ENCODE measurements at regions not wholly inside any gene's neighbourhood (a gene's known extent, or its start where the extent isn't known, plus 50 kb on each side); places are given as distances from the start of the nearest gene placed in this dataset.

DNA sequence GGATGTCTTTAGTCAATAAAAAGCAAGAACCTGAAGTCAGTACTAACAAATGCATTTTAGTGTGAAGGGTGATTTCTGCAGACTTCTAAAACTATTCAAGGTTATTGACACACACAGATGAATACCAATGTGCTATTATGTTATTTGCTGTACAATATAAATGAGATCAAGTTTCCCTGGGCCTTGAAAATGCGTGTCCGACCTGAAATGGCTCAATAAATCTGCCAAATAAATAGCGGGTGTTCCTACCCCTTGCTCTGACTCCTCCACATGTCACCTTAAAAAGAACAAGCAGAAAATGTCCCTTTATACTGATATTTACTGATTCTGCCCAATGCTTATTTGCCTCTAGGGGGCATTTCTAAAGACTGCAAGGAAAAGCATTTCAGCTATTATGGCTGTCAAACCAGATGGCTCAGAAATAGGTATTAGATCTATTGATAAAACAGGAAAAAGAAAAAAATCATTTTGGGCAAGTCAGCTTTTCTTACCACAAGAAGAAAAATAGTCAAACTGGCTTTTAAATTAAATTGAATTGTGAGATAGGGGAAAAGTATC is 367.3 kb upstream of the KITLG start (continued):
- TF ChIP-seq, protein P1, sequence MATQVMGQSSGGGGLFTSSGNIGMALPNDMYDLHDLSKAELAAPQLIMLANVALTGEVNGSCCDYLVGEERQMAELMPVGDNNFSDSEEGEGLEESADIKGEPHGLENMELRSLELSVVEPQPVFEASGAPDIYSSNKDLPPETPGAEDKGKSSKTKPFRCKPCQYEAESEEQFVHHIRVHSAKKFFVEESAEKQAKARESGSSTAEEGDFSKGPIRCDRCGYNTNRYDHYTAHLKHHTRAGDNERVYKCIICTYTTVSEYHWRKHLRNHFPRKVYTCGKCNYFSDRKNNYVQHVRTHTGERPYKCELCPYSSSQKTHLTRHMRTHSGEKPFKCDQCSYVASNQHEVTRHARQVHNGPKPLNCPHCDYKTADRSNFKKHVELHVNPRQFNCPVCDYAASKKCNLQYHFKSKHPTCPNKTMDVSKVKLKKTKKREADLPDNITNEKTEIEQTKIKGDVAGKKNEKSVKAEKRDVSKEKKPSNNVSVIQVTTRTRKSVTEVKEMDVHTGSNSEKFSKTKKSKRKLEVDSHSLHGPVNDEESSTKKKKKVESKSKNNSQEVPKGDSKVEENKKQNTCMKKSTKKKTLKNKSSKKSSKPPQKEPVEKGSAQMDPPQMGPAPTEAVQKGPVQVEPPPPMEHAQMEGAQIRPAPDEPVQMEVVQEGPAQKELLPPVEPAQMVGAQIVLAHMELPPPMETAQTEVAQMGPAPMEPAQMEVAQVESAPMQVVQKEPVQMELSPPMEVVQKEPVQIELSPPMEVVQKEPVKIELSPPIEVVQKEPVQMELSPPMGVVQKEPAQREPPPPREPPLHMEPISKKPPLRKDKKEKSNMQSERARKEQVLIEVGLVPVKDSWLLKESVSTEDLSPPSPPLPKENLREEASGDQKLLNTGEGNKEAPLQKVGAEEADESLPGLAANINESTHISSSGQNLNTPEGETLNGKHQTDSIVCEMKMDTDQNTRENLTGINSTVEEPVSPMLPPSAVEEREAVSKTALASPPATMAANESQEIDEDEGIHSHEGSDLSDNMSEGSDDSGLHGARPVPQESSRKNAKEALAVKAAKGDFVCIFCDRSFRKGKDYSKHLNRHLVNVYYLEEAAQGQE (IDR thresholded peaks at IDR 0.05) = no peak
- TF ChIP-seq CBX2 (IDR thresholded peaks at IDR 0.05; ENCODE audit: borderline replicate concordance, low read depth) = no peak
- TF ChIP-seq, protein P2, sequence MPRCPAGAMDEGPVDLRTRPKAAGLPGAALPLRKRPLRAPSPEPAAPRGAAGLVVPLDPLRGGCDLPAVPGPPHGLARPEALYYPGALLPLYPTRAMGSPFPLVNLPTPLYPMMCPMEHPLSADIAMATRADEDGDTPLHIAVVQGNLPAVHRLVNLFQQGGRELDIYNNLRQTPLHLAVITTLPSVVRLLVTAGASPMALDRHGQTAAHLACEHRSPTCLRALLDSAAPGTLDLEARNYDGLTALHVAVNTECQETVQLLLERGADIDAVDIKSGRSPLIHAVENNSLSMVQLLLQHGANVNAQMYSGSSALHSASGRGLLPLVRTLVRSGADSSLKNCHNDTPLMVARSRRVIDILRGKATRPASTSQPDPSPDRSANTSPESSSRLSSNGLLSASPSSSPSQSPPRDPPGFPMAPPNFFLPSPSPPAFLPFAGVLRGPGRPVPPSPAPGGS (IDR thresholded peaks at IDR 0.05) = no peak

DNA sequence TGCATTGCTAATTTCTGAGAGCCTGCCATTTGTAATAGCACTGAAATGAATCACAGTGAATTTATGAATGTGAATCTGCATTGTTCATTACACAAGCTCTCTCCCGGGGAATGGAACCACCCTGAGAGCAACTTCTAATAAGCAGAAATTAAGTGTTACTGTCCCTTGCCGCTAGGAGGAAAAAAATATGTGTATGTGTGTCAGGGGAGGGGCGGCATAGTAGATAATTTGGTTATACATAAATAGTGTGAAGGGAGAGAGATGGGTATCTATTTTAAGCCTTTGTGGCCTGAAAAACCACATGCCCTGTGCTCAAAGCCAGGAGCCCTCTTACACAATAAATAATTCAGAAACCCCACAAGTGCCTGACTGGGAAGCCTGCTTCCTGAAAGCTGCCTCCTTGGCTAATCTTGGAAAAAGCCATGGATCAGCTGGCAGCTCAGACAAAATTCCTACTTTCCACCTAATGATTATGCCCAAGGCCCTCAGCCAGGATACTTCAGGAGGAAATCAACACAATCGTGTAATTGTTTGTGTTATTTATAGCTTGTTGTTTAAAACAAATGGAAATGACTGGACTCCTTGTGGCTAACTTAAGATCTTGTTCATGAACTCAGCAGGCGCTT is 366.2 kb upstream of the KITLG start:
- Histone ChIP-seq H3K4me1 (peaks cover 22% of the 10 kb centered on the region), H3K9me3 (no peaks in the 10 kb centered on the region), H3K4me3 (no peak overlapping the region), H3K27ac (peak overlapping the region in 1 of 2 experiments; percentile 52; a peak in 3 of 6 replicates), H3K4me2 (peak overlapping the region; percentile 16; the same call in 1 of the 3 replicates)
- TF ChIP-seq HOXA7 (CRISPR knock-in tag; IDR thresholded peaks at IDR 0.05) (no peak), HOXB13 (CRISPR knock-in tag; IDR thresholded peaks at IDR 0.05; ENCODE audit: low read depth) (no peak)
- TF ChIP-seq, protein P3, sequence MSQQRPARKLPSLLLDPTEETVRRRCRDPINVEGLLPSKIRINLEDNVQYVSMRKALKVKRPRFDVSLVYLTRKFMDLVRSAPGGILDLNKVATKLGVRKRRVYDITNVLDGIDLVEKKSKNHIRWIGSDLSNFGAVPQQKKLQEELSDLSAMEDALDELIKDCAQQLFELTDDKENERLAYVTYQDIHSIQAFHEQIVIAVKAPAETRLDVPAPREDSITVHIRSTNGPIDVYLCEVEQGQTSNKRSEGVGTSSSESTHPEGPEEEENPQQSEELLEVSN (IDR thresholded peaks at IDR 0.05; ENCODE audit: borderline replicate concordance, low read depth) = no peak
- TF ChIP-seq, protein P4, sequence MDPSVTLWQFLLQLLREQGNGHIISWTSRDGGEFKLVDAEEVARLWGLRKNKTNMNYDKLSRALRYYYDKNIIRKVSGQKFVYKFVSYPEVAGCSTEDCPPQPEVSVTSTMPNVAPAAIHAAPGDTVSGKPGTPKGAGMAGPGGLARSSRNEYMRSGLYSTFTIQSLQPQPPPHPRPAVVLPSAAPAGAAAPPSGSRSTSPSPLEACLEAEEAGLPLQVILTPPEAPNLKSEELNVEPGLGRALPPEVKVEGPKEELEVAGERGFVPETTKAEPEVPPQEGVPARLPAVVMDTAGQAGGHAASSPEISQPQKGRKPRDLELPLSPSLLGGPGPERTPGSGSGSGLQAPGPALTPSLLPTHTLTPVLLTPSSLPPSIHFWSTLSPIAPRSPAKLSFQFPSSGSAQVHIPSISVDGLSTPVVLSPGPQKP (IDR thresholded peaks at IDR 0.05; ENCODE audit: low read depth, low read length) = no peak
- ATAC-seq = no peak
- POLR2A ChIA-PET = interaction anchor here (1.1 kb wide), 1 partner anchor 367 kb away, joined by 3 read pairs; no protein-coding TSS in a partner anchor
- CTCF ChIA-PET = interaction anchor here (1.0 kb wide), 1 partner anchor 20 kb away, joined by 6 read pairs; no protein-coding TSS in a partner anchor
- 71% methylated on average over 5 of the region's 5 CpGs for WGBS (ENCODE audit: missing lambda C conversion rate)
- FAIRE-seq = no peak
- no peak for DNase-seq (ENCODE audit: low read depth in 1 of 2, low spot score in 1 of 2)

DNA sequence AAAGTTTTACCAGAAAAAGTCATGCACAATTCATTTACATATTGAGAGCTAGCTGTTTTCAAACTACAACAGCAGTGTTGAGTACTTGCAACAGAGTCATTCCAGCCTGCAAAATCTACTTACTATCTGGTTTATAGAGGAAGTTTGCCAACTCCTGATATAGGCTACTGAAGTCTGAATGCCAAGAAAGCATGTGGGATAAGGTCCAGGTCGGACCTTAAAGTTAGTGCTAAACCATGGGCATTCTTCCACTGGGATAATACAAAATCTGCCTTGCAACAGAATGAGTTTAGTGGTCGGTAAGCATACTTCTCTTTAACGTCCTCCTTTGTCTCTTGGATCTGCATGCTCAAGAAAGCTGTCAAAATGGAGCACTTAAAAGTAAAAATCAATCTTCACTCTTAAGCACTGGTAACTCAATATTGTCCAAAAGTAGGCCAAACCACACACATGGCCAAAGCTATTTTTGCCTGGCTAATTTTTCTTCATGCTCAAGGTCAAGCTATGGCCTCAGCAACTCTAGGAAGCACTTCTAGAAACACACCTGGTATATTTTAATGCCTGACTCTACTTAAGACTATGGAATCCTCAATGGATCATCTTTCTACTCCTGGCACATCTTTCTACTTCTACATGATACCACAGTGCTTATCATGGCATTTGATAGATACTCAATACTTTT is 364.9 kb upstream of the KITLG start:
- peak overlapping the region; percentile 15; the same call in 2 of the 3 replicates for H3K4me2 ChIP-seq
- H3K4me1 ChIP-seq = peaks cover 21% of the 10 kb centered on the region
- CTCF ChIA-PET = no interaction called here
- POLR2A ChIA-PET = no interaction called here
- no peak for DNase-seq (ENCODE audit: low read depth in 1 of 2, low spot score in 1 of 2)
- H3K9me3 ChIP-seq = no peaks in the 10 kb centered on the region
- 83% methylated on average over 3 of the region's 3 CpGs for WGBS (ENCODE audit: missing lambda C conversion rate)
- FAIRE-seq = no peak
- ATAC-seq = no peak
- H3K27ac ChIP-seq = peak overlapping the region; percentile 55 to 65; a peak in 5 of 6 replicates
- no peak overlapping the region for H3K4me3 ChIP-seq
- TF ChIP-seq TFCP2L1 (CRISPR knock-in tag; IDR thresholded peaks at IDR 0.05) (no peak), JUN (IDR thresholded peaks at IDR 0.05) (no peak), MAFK (IDR thresholded peaks at IDR 0.05; ENCODE audit: partially characterized antibody) (no peak), ESRRA (IDR thresholded peaks at IDR 0.05; ENCODE audit: borderline replicate concordance, low read length) (no peak), EHMT2 (IDR thresholded peaks at IDR 0.05; ENCODE audit: low read depth) (no peak), FOSL2 (IDR thresholded peaks at IDR 0.05) (no peak), FOSL2 (CRISPR knock-in tag; IDR thresholded peaks at IDR 0.05) (no peak), ZFP36 (IDR thresholded peaks at IDR 0.05; ENCODE audit: borderline replicate concordance, partially characterized antibody) (no peak), CHD2 (IDR thresholded peaks at IDR 0.05; ENCODE audit: low read length, partially characterized antibody) (no peak), CBX2 (IDR thresholded peaks at IDR 0.05; ENCODE audit: borderline replicate concordance, low read depth) (no peak), HEYL (CRISPR knock-in tag; IDR thresholded peaks at IDR 0.05) (no peak), FOSB (CRISPR knock-in tag; IDR thresholded peaks at IDR 0.05) (no peak), KDM1A (IDR thresholded peaks at IDR 0.05; ENCODE audit: low read depth) (no peak), RCOR1 (IDR thresholded peaks at IDR 0.05; ENCODE audit: low read depth, low read length) (no peak)
- TF ChIP-seq, protein P5, sequence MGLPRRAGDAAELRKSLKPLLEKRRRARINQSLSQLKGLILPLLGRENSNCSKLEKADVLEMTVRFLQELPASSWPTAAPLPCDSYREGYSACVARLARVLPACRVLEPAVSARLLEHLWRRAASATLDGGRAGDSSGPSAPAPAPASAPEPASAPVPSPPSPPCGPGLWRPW (IDR thresholded peaks at IDR 0.05) = no peak
- TF ChIP-seq, protein P4 (IDR thresholded peaks at IDR 0.05; ENCODE audit: low read depth, low read length) = no peak
- TF ChIP-seq, protein P6, sequence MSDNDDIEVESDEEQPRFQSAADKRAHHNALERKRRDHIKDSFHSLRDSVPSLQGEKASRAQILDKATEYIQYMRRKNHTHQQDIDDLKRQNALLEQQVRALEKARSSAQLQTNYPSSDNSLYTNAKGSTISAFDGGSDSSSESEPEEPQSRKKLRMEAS (IDR thresholded peaks at IDR 0.05) = no peak
- TF ChIP-seq, protein P7, sequence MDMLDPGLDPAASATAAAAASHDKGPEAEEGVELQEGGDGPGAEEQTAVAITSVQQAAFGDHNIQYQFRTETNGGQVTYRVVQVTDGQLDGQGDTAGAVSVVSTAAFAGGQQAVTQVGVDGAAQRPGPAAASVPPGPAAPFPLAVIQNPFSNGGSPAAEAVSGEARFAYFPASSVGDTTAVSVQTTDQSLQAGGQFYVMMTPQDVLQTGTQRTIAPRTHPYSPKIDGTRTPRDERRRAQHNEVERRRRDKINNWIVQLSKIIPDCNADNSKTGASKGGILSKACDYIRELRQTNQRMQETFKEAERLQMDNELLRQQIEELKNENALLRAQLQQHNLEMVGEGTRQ (IDR thresholded peaks at IDR 0.05) = no peak
